GM12891 (cell line): ENCODE measurements at regions not wholly inside any gene's neighbourhood (a gene's known extent, or its start where the extent isn't known, plus 50 kb on each side); places are given as distances from the start of the nearest gene placed in this dataset.

Source experiments
- PAX5 ChIP-seq: IDR thresholded peaks from 2 replicates; pipeline ENCODE4 v1.6.1; 2011; ENCODE audit warnings: low read length, moderate library complexity, mild to moderate bottlenecking; ENCODE audit not compliant: insufficient read depth, severe bottlenecking
- POLR2A ChIP-seq: IDR thresholded peaks from 2 replicates; pipeline ENCODE4 v1.6.1; 2011; ENCODE audit warnings: low read depth, low read length, control low read depth
- POLR2AphosphoS5 ChIP-seq: IDR thresholded peaks from 2 replicates; pipeline ENCODE4 v1.6.1; 2011; ENCODE audit warnings: low read depth, low read length, control low read depth
- POU2F2 ChIP-seq: IDR thresholded peaks from 2 replicates; pipeline ENCODE4 v1.6.1; 2011; ENCODE audit warnings: low read depth, mild to moderate bottlenecking, control low read depth, low read length, moderate library complexity
- SPI1 ChIP-seq: IDR thresholded peaks from 2 replicates; pipeline ENCODE4 v1.6.1; 2011; ENCODE audit warnings: low read depth, low read length, control low read depth
- TAF1 ChIP-seq: IDR thresholded peaks from 2 replicates; pipeline ENCODE4 v1.6.1; 2011; ENCODE audit warnings: low read depth, low read length, control low read depth

- no peak for TF ChIP-seq POU2F2
- TF ChIP-seq TAF1 = no peak
- TF ChIP-seq POLR2AphosphoS5 = no peak
- no peak for TF ChIP-seq POLR2A
- TF ChIP-seq SPI1 = no peak
- TF ChIP-seq PAX5 = no peak
Measured at GRCh38 chr2:188201639-188202038, 90.0 kb upstream of the GULP1 start.
